ENCODE measurements at regions not wholly inside any gene's neighbourhood (a gene's known extent, or its start where the extent isn't known, plus 50 kb on each side); places are given as distances from the start of the nearest gene placed in this dataset.
"Not testable (repeated sequence)": the region's sequence is repeated elsewhere in the genome, so short reads cannot be mapped to it uniquely, and the experiment has no call there.

- H3K27ac Mint-ChIP-seq: no peak overlapping the region
- H3K4me1 Mint-ChIP-seq (ENCODE audit: low read depth): no peaks in the 10 kb centered on the region
- H3K4me3 Mint-ChIP-seq: no peak overlapping the region
- H3K9me3 Mint-ChIP-seq: no peaks in the 10 kb centered on the region
- DNase-seq: no peak
- no peaks in the 10 kb centered on the region for H3K36me3 Mint-ChIP-seq (ENCODE audit: low read depth)
- H3K27me3 Mint-ChIP-seq: no peaks in the 10 kb centered on the region
Observed at GRCh38 chrX:139324756-139325155, 205.8 kb upstream of the F9 start.

GRCh38 chrX:139320661-139321354 lies 209.7 kb upstream of the F9 start:
- H3K4me3 Mint-ChIP-seq; DNase-seq; H3K27ac Mint-ChIP-seq; H3K4me1 Mint-ChIP-seq (ENCODE audit: low read depth); H3K27me3 Mint-ChIP-seq; H3K36me3 Mint-ChIP-seq (ENCODE audit: low read depth); H3K9me3 Mint-ChIP-seq: not testable (repeated sequence)

GRCh38 chrX:139306675-139307074 lies 223.9 kb upstream of the F9 start:
- H3K4me1 Mint-ChIP-seq (ENCODE audit: low read depth): not testable (repeated sequence)

GRCh38 chrX:139304471-139304870 lies 226.1 kb upstream of the F9 start:
- peaks cover 22% of the 10 kb centered on the region for H3K27me3 Mint-ChIP-seq
- no peak for DNase-seq
- H3K9me3 Mint-ChIP-seq: peaks cover 25% of the 10 kb centered on the region
- no peaks in the 10 kb centered on the region for H3K36me3 Mint-ChIP-seq (ENCODE audit: low read depth)
- no peak overlapping the region for H3K27ac Mint-ChIP-seq
- H3K4me3 Mint-ChIP-seq: no peak overlapping the region
- no peaks in the 10 kb centered on the region for H3K4me1 Mint-ChIP-seq (ENCODE audit: low read depth)

More at GRCh38 chrX:139306675-139307074, 223.9 kb upstream of the F9 start:
- not testable (repeated sequence) for DNase-seq; H3K36me3 Mint-ChIP-seq (ENCODE audit: low read depth); H3K27ac Mint-ChIP-seq; H3K4me3 Mint-ChIP-seq
- Mint-ChIP-seq H3K27me3 (peaks cover 13% of the 10 kb centered on the region), H3K9me3 (peaks cover 25% of the 10 kb centered on the region)

- H3K4me1 Mint-ChIP-seq (ENCODE audit: low read depth): no peaks in the 10 kb centered on the region
- no peak overlapping the region for H3K27ac Mint-ChIP-seq
- no peak for DNase-seq
- H3K36me3 Mint-ChIP-seq (ENCODE audit: low read depth): no peaks in the 10 kb centered on the region
- no peak overlapping the region for H3K4me3 Mint-ChIP-seq
- H3K27me3 Mint-ChIP-seq: peaks cover 46% of the 10 kb centered on the region
- no peaks in the 10 kb centered on the region for H3K9me3 Mint-ChIP-seq
Observed at GRCh38 chrX:139299309-139299708, 231.2 kb upstream of the F9 start.

GRCh38 chrX:139298437-139298836 lies 232.1 kb upstream of the F9 start:
- no peak for DNase-seq
- no peak overlapping the region for H3K27ac Mint-ChIP-seq
- H3K4me3 Mint-ChIP-seq: no peak overlapping the region
- H3K4me1 Mint-ChIP-seq (ENCODE audit: low read depth): no peaks in the 10 kb centered on the region
- no peaks in the 10 kb centered on the region for H3K36me3 Mint-ChIP-seq (ENCODE audit: low read depth)
- no peaks in the 10 kb centered on the region for H3K9me3 Mint-ChIP-seq
- H3K27me3 Mint-ChIP-seq: peaks cover 42% of the 10 kb centered on the region

GRCh38 chrX:139297638-139298037 lies 232.9 kb upstream of the F9 start:
- Mint-ChIP-seq H3K36me3 (ENCODE audit: low read depth) (no peaks in the 10 kb centered on the region), H3K27ac (no peak overlapping the region), H3K27me3 (peaks cover 44% of the 10 kb centered on the region), H3K4me3 (no peak overlapping the region), H3K4me1 (ENCODE audit: low read depth) (no peaks in the 10 kb centered on the region), H3K9me3 (no peaks in the 10 kb centered on the region)
- no peak for DNase-seq

GRCh38 chrX:139293991-139294390 lies 236.5 kb upstream of the F9 start:
- no peak overlapping the region for H3K4me3 Mint-ChIP-seq
- H3K9me3 Mint-ChIP-seq: no peaks in the 10 kb centered on the region
- H3K27me3 Mint-ChIP-seq: peaks cover 43% of the 10 kb centered on the region
- no peaks in the 10 kb centered on the region for H3K36me3 Mint-ChIP-seq (ENCODE audit: low read depth)
- H3K4me1 Mint-ChIP-seq (ENCODE audit: low read depth): no peaks in the 10 kb centered on the region
- no peak overlapping the region for H3K27ac Mint-ChIP-seq
- no peak for DNase-seq

GRCh38 chrX:139290310-139290709 lies 240.2 kb upstream of the F9 start:
- no peak overlapping the region for H3K27ac Mint-ChIP-seq
- DNase-seq: no peak
- H3K4me3 Mint-ChIP-seq: no peak overlapping the region
- H3K27me3 Mint-ChIP-seq: peaks cover 46% of the 10 kb centered on the region
- H3K4me1 Mint-ChIP-seq (ENCODE audit: low read depth): no peaks in the 10 kb centered on the region
- no peaks in the 10 kb centered on the region for H3K36me3 Mint-ChIP-seq (ENCODE audit: low read depth)
- H3K9me3 Mint-ChIP-seq: no peaks in the 10 kb centered on the region

- DNase-seq: no peak
- H3K4me1 Mint-ChIP-seq (ENCODE audit: low read depth): no peaks in the 10 kb centered on the region
- H3K27ac Mint-ChIP-seq: no peak overlapping the region
- no peak overlapping the region for H3K4me3 Mint-ChIP-seq
- no peaks in the 10 kb centered on the region for H3K36me3 Mint-ChIP-seq (ENCODE audit: low read depth)
- peaks cover 35% of the 10 kb centered on the region for H3K27me3 Mint-ChIP-seq
- H3K9me3 Mint-ChIP-seq: peaks cover 2% of the 10 kb centered on the region
Observed at GRCh38 chrX:139287155-139287924, 243.2 kb upstream of the F9 start.

- Mint-ChIP-seq H3K9me3 (peaks cover 2% of the 10 kb centered on the region), H3K36me3 (ENCODE audit: low read depth) (no peaks in the 10 kb centered on the region), H3K4me3 (no peak overlapping the region), H3K4me1 (ENCODE audit: low read depth) (no peaks in the 10 kb centered on the region), H3K27me3 (peaks cover 32% of the 10 kb centered on the region), H3K27ac (no peak overlapping the region)
- DNase-seq: no peak
Observed at GRCh38 chrX:139286342-139286741, 244.2 kb upstream of the F9 start.

GRCh38 chrX:139267851-139268250 lies 262.7 kb upstream of the F9 start:
- H3K9me3 Mint-ChIP-seq: no peaks in the 10 kb centered on the region
- H3K27ac Mint-ChIP-seq: no peak overlapping the region
- no peak for DNase-seq
- no peaks in the 10 kb centered on the region for H3K36me3 Mint-ChIP-seq (ENCODE audit: low read depth)
- H3K4me3 Mint-ChIP-seq: no peak overlapping the region
- peaks cover 7% of the 10 kb centered on the region for H3K27me3 Mint-ChIP-seq
- H3K4me1 Mint-ChIP-seq (ENCODE audit: low read depth): no peaks in the 10 kb centered on the region

- Mint-ChIP-seq H3K27me3 (peaks cover 25% of the 10 kb centered on the region), H3K4me1 (ENCODE audit: low read depth) (no peaks in the 10 kb centered on the region), H3K27ac (no peak overlapping the region), H3K36me3 (ENCODE audit: low read depth) (no peaks in the 10 kb centered on the region), H3K4me3 (no peak overlapping the region), H3K9me3 (peaks cover 8% of the 10 kb centered on the region)
- DNase-seq: no peak
Observed at GRCh38 chrX:139246295-139246694, 284.2 kb upstream of the F9 start.

- no peak for DNase-seq
- H3K4me3 Mint-ChIP-seq: no peak overlapping the region
- no peaks in the 10 kb centered on the region for H3K9me3 Mint-ChIP-seq
- no peak overlapping the region for H3K27ac Mint-ChIP-seq
- no peaks in the 10 kb centered on the region for H3K4me1 Mint-ChIP-seq (ENCODE audit: low read depth)
- H3K27me3 Mint-ChIP-seq: peaks cover 41% of the 10 kb centered on the region
- H3K36me3 Mint-ChIP-seq (ENCODE audit: low read depth): no peaks in the 10 kb centered on the region
Observed at GRCh38 chrX:139237141-139237540, 293.4 kb upstream of the F9 start.

- no peak overlapping the region for H3K27ac Mint-ChIP-seq
- H3K27me3 Mint-ChIP-seq: peaks cover 37% of the 10 kb centered on the region
- H3K9me3 Mint-ChIP-seq: no peaks in the 10 kb centered on the region
- H3K4me1 Mint-ChIP-seq (ENCODE audit: low read depth): no peaks in the 10 kb centered on the region
- H3K4me3 Mint-ChIP-seq: no peak overlapping the region
- H3K36me3 Mint-ChIP-seq (ENCODE audit: low read depth): no peaks in the 10 kb centered on the region
- DNase-seq: no peak
Observed at GRCh38 chrX:139234898-139235297, 295.6 kb upstream of the F9 start.
